ENCODE measurements at regions not wholly inside any gene's neighbourhood (a gene's known extent, or its start where the extent isn't known, plus 50 kb on each side); places are given as distances from the start of the nearest gene placed in this dataset.

GRCh38 chr6:163874784-163875183 is 460.3 kb downstream of the QKI start:
- no peaks in the 10 kb centered on the region for H4K20me1 ChIP-seq (ENCODE audit: insufficient read depth, low read length)
- ChIA-PET POLR2A (no interaction called here), CTCF (ENCODE audit: low intra/inter-chr PET ratio, low total read pairs) (no interaction called here)
- 21% methylated on average over 3 of the region's 3 CpGs for WGBS (ENCODE audit: low lambda C conversion rate)
- no peak for ATAC-seq
- no peak overlapping the region for H2AFZ ChIP-seq (ENCODE audit: low read length)
- no peaks in the 10 kb centered on the region for H3K9me3 ChIP-seq (ENCODE audit: low read length)
- H3K4me3 ChIP-seq (replicated peaks in 1 of 3; ENCODE audit: insufficient read depth in 1 of 3, low read depth in 2 of 3, low read length in 3 of 3) = no peak overlapping the region
- peaks cover 0 to 2% of the 10 kb centered on the region in 2 experiments; a peak in 1 of 5 replicates for H3K27me3 ChIP-seq (ENCODE audit: control insufficient read depth in 1 of 2, insufficient read depth in 2 of 2, low read length in 2 of 2)
- DNase-seq (ENCODE audit: low spot score) = no peak
- H3K36me3 ChIP-seq (replicated peaks in 1 of 2; ENCODE audit: control insufficient read depth in 1 of 2, insufficient read depth in 2 of 2, low read length in 2 of 2) = no peaks in the 10 kb centered on the region
- intact Hi-C loops (cut with micrococcal nuclease; ENCODE audit: unreplicated experiment) = no loop called here
- no peak overlapping the region for H3K9ac ChIP-seq (ENCODE audit: insufficient read depth, low read depth, low read length)
- no TSS peak for BruUV-seq (replicated peaks)
- H3K79me2 ChIP-seq (ENCODE audit: insufficient read depth, low read length) = no peaks in the 10 kb centered on the region
- in situ Hi-C loops (cut with HindIII; ENCODE audit: extremely low pct_ligation_motif_present, low pct_unique_long_range_greater_than_20kb) = no loop called here
- H3K4me2 ChIP-seq (ENCODE audit: low read depth, low read length) = no peak overlapping the region
- H3K4me1 ChIP-seq (ENCODE audit: insufficient read depth, low read length) = no peaks in the 10 kb centered on the region
- TF ChIP-seq ATF1 (CRISPR knock-in tag; IDR thresholded peaks at IDR 0.05) (no peak), KLF6 (CRISPR knock-in tag; IDR thresholded peaks at IDR 0.05) (no peak), PHF8 (CRISPR knock-in tag; IDR thresholded peaks at IDR 0.05) (no peak), ZNF280B (CRISPR knock-in tag; IDR thresholded peaks at IDR 0.05; ENCODE audit: borderline replicate concordance) (no peak), ZNF703 (CRISPR knock-in tag; IDR thresholded peaks at IDR 0.05; ENCODE audit: borderline replicate concordance) (no peak), HMGXB3 (CRISPR knock-in tag; IDR thresholded peaks at IDR 0.05; ENCODE audit: borderline replicate concordance) (no peak), EZH2 (conservative IDR thresholded peaks at IDR 0.05; ENCODE audit: low read depth, low read length) (no peak), ZNF3 (CRISPR knock-in tag; IDR thresholded peaks at IDR 0.05) (no peak)
- FAIRE-seq = no peak
- H3K27ac ChIP-seq (ENCODE audit: extremely low read length, insufficient read depth, low read length) = no peak overlapping the region

All from HepG2 (cell line).